T-helper 2 cell treated with Interferon-gamma antibody and Interleukin-4, amounts not matched to agents 100 ng/mL and 5 ng/mL, for 36 hours (primary cell): ENCODE measurements at regions not wholly inside any gene's neighbourhood (a gene's known extent, or its start where the extent isn't known, plus 50 kb on each side); places are given as distances from the start of the nearest gene placed in this dataset.

ENCODE experiments used
- intact Hi-C: fragments of 100-400 bp; cut with micrococcal nuclease; formaldehyde crosslinking; loops from one replicate; pipeline ENCODE4 v1.15.1; 2023

GRCh38 chr3:137410028-137410427, 354.1 kb upstream of the SOX14 start:
- intact Hi-C loops: no loop called here

GRCh38 chr3:137420198-137420995, 343.7 kb upstream of the SOX14 start:
- intact Hi-C loops: no loop called here

- intact Hi-C loops: no loop called here
Measured at GRCh38 chr3:137438561-137438960, 325.6 kb upstream of the SOX14 start.

- intact Hi-C loops: no loop called here
Measured at GRCh38 chr3:137460944-137461343, 303.2 kb upstream of the SOX14 start.

GRCh38 chr3:137463131-137463530, 301.0 kb upstream of the SOX14 start:
- intact Hi-C loops: no loop called here

GRCh38 chr3:137464341-137464740, 299.8 kb upstream of the SOX14 start:
- intact Hi-C loops: no loop called here

- intact Hi-C loops: no loop called here
Measured at GRCh38 chr3:137468446-137468845, 295.7 kb upstream of the SOX14 start.

- intact Hi-C loops: no loop called here
Measured at GRCh38 chr3:137469263-137469662, 294.9 kb upstream of the SOX14 start.

- intact Hi-C loops: no loop called here
Measured at GRCh38 chr3:137471130-137471529, 293.0 kb upstream of the SOX14 start.

- intact Hi-C loops: no loop called here
Measured at GRCh38 chr3:137471558-137472204, 292.4 kb upstream of the SOX14 start.

GRCh38 chr3:137477614-137478013, 286.5 kb upstream of the SOX14 start:
- intact Hi-C loops: no loop called here

GRCh38 chr3:137509354-137510045, 254.6 kb upstream of the SOX14 start:
- intact Hi-C loops: no loop called here

- intact Hi-C loops: no loop called here
Measured at GRCh38 chr3:137511655-137512054, 252.5 kb upstream of the SOX14 start.

- intact Hi-C loops: no loop called here
Measured at GRCh38 chr3:137514853-137515252, 249.3 kb upstream of the SOX14 start.

- intact Hi-C loops: no loop called here
Measured at GRCh38 chr3:137519602-137520001, 244.5 kb upstream of the SOX14 start.

- intact Hi-C loops: no loop called here
Measured at GRCh38 chr3:137524751-137525150, 239.4 kb upstream of the SOX14 start.

GRCh38 chr3:137525471-137525870, 238.6 kb upstream of the SOX14 start:
- intact Hi-C loops: no loop called here

- intact Hi-C loops: no loop called here
Measured at GRCh38 chr3:137542049-137542448, 222.1 kb upstream of the SOX14 start.

GRCh38 chr3:137554242-137554641, 209.9 kb upstream of the SOX14 start:
- intact Hi-C loops: no loop called here

GRCh38 chr3:137568880-137569279, 195.2 kb upstream of the SOX14 start:
- intact Hi-C loops: no loop called here

GRCh38 chr3:137572931-137573330, 191.2 kb upstream of the SOX14 start:
- intact Hi-C loops: no loop called here

GRCh38 chr3:137582484-137582883, 181.6 kb upstream of the SOX14 start:
- intact Hi-C loops: no loop called here
